Prostate gland (tissue), 2 donors: ENCODE measurements at regions not wholly inside any gene's neighbourhood (a gene's known extent, or its start where the extent isn't known, plus 50 kb on each side); places are given as distances from the start of the nearest gene placed in this dataset.

Source experiments
- POLR2A ChIP-seq: fragments of 450-650 bp; IDR thresholded peaks from one replicate; pipeline ENCODE4 v1.6.1; 2016; ENCODE audit warnings: antibody characterized with exemption, mild to moderate bottlenecking
- POLR2AphosphoS5 ChIP-seq: sonication (generic); formaldehyde crosslinking; IDR thresholded peaks from one replicate; pipeline ENCODE4 v1.6.1; 2017; ENCODE audit warnings: antibody characterized with exemption
- TF ChIP-seq, protein P1 (sequence below), 4 experiments: fragments of 200-600 bp in 2 of 4; fragments of 450-650 bp in 2 of 4; sonication (generic) in 2 of 4; IDR thresholded peaks; 1 replicate in 3 of 4; 2 replicates in 1 of 4; pipeline ENCODE4 v1.5.1; 2016 to 2019; ENCODE audit warnings: antibody characterized with exemption in 4 of 4, mild to moderate bottlenecking in 2 of 4, moderate library complexity in 2 of 4

- TF ChIP-seq, protein P1, sequence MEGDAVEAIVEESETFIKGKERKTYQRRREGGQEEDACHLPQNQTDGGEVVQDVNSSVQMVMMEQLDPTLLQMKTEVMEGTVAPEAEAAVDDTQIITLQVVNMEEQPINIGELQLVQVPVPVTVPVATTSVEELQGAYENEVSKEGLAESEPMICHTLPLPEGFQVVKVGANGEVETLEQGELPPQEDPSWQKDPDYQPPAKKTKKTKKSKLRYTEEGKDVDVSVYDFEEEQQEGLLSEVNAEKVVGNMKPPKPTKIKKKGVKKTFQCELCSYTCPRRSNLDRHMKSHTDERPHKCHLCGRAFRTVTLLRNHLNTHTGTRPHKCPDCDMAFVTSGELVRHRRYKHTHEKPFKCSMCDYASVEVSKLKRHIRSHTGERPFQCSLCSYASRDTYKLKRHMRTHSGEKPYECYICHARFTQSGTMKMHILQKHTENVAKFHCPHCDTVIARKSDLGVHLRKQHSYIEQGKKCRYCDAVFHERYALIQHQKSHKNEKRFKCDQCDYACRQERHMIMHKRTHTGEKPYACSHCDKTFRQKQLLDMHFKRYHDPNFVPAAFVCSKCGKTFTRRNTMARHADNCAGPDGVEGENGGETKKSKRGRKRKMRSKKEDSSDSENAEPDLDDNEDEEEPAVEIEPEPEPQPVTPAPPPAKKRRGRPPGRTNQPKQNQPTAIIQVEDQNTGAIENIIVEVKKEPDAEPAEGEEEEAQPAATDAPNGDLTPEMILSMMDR (IDR thresholded peaks at IDR 0.05): no peak
- no peak for TF ChIP-seq POLR2AphosphoS5
- no peak for TF ChIP-seq POLR2A
Measured at GRCh38 chr10:109126541-109126940, 796.8 kb downstream of the XPNPEP1 start.
